ENCODE measurements at regions not wholly inside any gene's neighbourhood (a gene's known extent, or its start where the extent isn't known, plus 50 kb on each side); places are given as distances from the start of the nearest gene placed in this dataset.

GRCh38 chr5:72619251-72619650 lies 112.0 kb upstream of the ZNF366 start:
- no peak for DNase-seq (ENCODE audit: low spot score)

GRCh38 chr5:72618708-72619107 lies 111.5 kb upstream of the ZNF366 start:
- DNase-seq (ENCODE audit: low spot score), result no peak

GRCh38 chr5:72615061-72615460 lies 107.9 kb upstream of the ZNF366 start:
- DNase-seq (ENCODE audit: low spot score), result no peak

GRCh38 chr5:72613515-72613914 lies 106.3 kb upstream of the ZNF366 start:
- no peak for DNase-seq (ENCODE audit: low spot score)

- no peak for DNase-seq (ENCODE audit: low spot score)
Observed at GRCh38 chr5:72612810-72613209, 105.6 kb upstream of the ZNF366 start.

- DNase-seq (ENCODE audit: low spot score), result peak; percentile 92
Observed at GRCh38 chr5:72611118-72611730, 104.0 kb upstream of the ZNF366 start.

GRCh38 chr5:72608926-72609325 lies 101.7 kb upstream of the ZNF366 start:
- DNase-seq (ENCODE audit: low spot score), result no peak

- DNase-seq (ENCODE audit: low spot score), result peak; percentile 85
Observed at GRCh38 chr5:72608297-72608696, 101.1 kb upstream of the ZNF366 start.

GRCh38 chr5:72607381-72607780 lies 100.2 kb upstream of the ZNF366 start:
- no peak for DNase-seq (ENCODE audit: low spot score)

GRCh38 chr5:72606525-72606924 lies 99.3 kb upstream of the ZNF366 start:
- DNase-seq (ENCODE audit: low spot score), result no peak

- no peak for DNase-seq (ENCODE audit: low spot score)
Observed at GRCh38 chr5:72605632-72606031, 98.4 kb upstream of the ZNF366 start.

- no peak for DNase-seq (ENCODE audit: low spot score)
Observed at GRCh38 chr5:72604798-72605154, 97.6 kb upstream of the ZNF366 start.

GRCh38 chr5:72604111-72604797 lies 97.0 kb upstream of the ZNF366 start:
- no peak for DNase-seq (ENCODE audit: low spot score)

- DNase-seq (ENCODE audit: low spot score), result no peak
Observed at GRCh38 chr5:72602696-72603685, 95.8 kb upstream of the ZNF366 start.

- DNase-seq (ENCODE audit: low spot score), result no peak
Observed at GRCh38 chr5:72601861-72602260, 94.7 kb upstream of the ZNF366 start.

GRCh38 chr5:72600391-72600981 lies 93.3 kb upstream of the ZNF366 start:
- DNase-seq (ENCODE audit: low spot score), result no peak

GRCh38 chr5:72599519-72600370 lies 92.5 kb upstream of the ZNF366 start:
- no peak for DNase-seq (ENCODE audit: low spot score)

- DNase-seq (ENCODE audit: low spot score), result no peak
Observed at GRCh38 chr5:72599065-72599433, 91.8 kb upstream of the ZNF366 start.

- no peak for DNase-seq (ENCODE audit: low spot score)
Observed at GRCh38 chr5:72598401-72599064, 91.3 kb upstream of the ZNF366 start.

GRCh38 chr5:72597456-72597948 lies 90.3 kb upstream of the ZNF366 start:
- no peak for DNase-seq (ENCODE audit: low spot score)

- no peak for DNase-seq (ENCODE audit: low spot score)
Observed at GRCh38 chr5:72596956-72597355, 89.7 kb upstream of the ZNF366 start.

Measured in putamen (tissue), 1 donor.